Trophoblast cell (in vitro differentiated cells and primary cell): ENCODE measurements at regions not wholly inside any gene's neighbourhood (a gene's known extent, or its start where the extent isn't known, plus 50 kb on each side); places are given as distances from the start of the nearest gene placed in this dataset.

Experiments used
- DNase-seq, 2 donors: peaks; one replicate each; pipeline ENCODE4 v3.0.0-alpha.2; 2016
- H2AFZ ChIP-seq: 2 replicates; pipeline ENCODE4 v1.6.1; 2013; ENCODE audit warnings: low read length, moderate library complexity, mild to moderate bottlenecking; ENCODE audit not compliant: insufficient read depth, poor library complexity
- H2AK5ac ChIP-seq: 2 replicates; pipeline ENCODE4 v1.6.1; 2013; ENCODE audit warnings: mild to moderate bottlenecking, low read length
- H2BK120ac ChIP-seq: 2 replicates; pipeline ENCODE4 v1.6.1; 2013; ENCODE audit warnings: low read length, mild to moderate bottlenecking, moderate library complexity; ENCODE audit not compliant: insufficient read depth, poor library complexity
- H2BK12ac ChIP-seq: 2 replicates; pipeline ENCODE4 v1.6.1; 2013; ENCODE audit warnings: mild to moderate bottlenecking, low read length, moderate library complexity
- H2BK5ac ChIP-seq: 2 replicates; pipeline ENCODE4 v1.6.1; 2013; ENCODE audit warnings: low read length, low read depth, moderate library complexity, mild to moderate bottlenecking; ENCODE audit not compliant: poor library complexity
- H3K14ac ChIP-seq: 2 replicates; pipeline ENCODE4 v1.6.1; 2013; ENCODE audit warnings: mild to moderate bottlenecking, low read length
- H3K18ac ChIP-seq: 2 replicates; pipeline ENCODE4 v1.6.1; 2013; ENCODE audit warnings: mild to moderate bottlenecking, low read length
- H3K23ac ChIP-seq: 2 replicates; pipeline ENCODE4 v1.6.1; 2013; ENCODE audit warnings: low read length
- H3K27ac ChIP-seq: 2 replicates; pipeline ENCODE4 v1.5.1; 2013; ENCODE audit warnings: low read depth, mild to moderate bottlenecking, inconsistent platforms, low read length, moderate library complexity
- H3K27me3 ChIP-seq: 2 replicates; pipeline ENCODE4 v1.6.1; 2013; ENCODE audit warnings: inconsistent platforms, mild to moderate bottlenecking, low read length, moderate library complexity; ENCODE audit not compliant: insufficient read depth
- H3K36me3 ChIP-seq, 2 experiments: 1 replicate in 1 of 2; 2 replicates in 1 of 2; pipeline ENCODE4 v1.6.1; 2013; ENCODE audit warnings: low read length in 2 of 2, mild to moderate bottlenecking in 2 of 2, moderate library complexity in 1 of 2; ENCODE audit not compliant: insufficient read depth in 2 of 2, control insufficient read depth in 1 of 2
- H3K4ac ChIP-seq: 2 replicates; pipeline ENCODE4 v1.6.1; 2013; ENCODE audit warnings: low read depth, mild to moderate bottlenecking, low read length, moderate library complexity
- H3K4me1 ChIP-seq, 2 experiments: 1 replicate in 1 of 2; 2 replicates in 1 of 2; pipeline ENCODE4 v1.6.1; 2013; ENCODE audit warnings: low read length in 2 of 2, mild to moderate bottlenecking in 2 of 2, moderate library complexity in 1 of 2; ENCODE audit not compliant: insufficient read depth in 2 of 2, control insufficient read depth in 1 of 2
- H3K4me2 ChIP-seq: 2 replicates; pipeline ENCODE4 v1.6.1; 2013; ENCODE audit warnings: inconsistent platforms, mild to moderate bottlenecking, low read length, moderate library complexity
- H3K4me3 ChIP-seq: 2 replicates; pipeline ENCODE4 v1.5.1; 2013; ENCODE audit warnings: mild to moderate bottlenecking, low read depth, low read length, inconsistent platforms
- H3K79me1 ChIP-seq: one replicate; pipeline ENCODE4 v1.6.1; 2013; ENCODE audit warnings: low read length
- H3K79me2 ChIP-seq: 2 replicates; pipeline ENCODE4 v1.6.1; 2013; ENCODE audit warnings: low read length, mild to moderate bottlenecking; ENCODE audit not compliant: control insufficient read depth, insufficient read depth, poor library complexity
- H3K9ac ChIP-seq: 2 replicates; pipeline ENCODE4 v1.6.1; 2013; ENCODE audit warnings: mild to moderate bottlenecking, low read length
- H3K9me3 ChIP-seq: 2 replicates; pipeline ENCODE4 v1.6.1; 2013; ENCODE audit warnings: low read depth, mild to moderate bottlenecking, control low read depth, inconsistent platforms, low read length; ENCODE audit not compliant: insufficient read depth
- H4K12ac ChIP-seq: 2 replicates; pipeline ENCODE4 v1.6.1; 2013; ENCODE audit warnings: low read depth, mild to moderate bottlenecking, low read length, moderate library complexity
- H4K8ac ChIP-seq: 2 replicates; pipeline ENCODE4 v1.6.1; 2013; ENCODE audit warnings: low read depth, mild to moderate bottlenecking, low read length, moderate library complexity
- H4K91ac ChIP-seq: one replicate; pipeline ENCODE4 v1.6.1; 2013; ENCODE audit warnings: low read depth, mild to moderate bottlenecking, low read length, moderate library complexity
- WGBS: extraction: QIAGEN DNeasy Blood & Tissue Kit; methylation state at CpG from one replicate; pipeline ENCODE4 v1.1.7; 2013; ENCODE audit warnings: missing lambda C conversion rate; ENCODE audit not compliant: insufficient read length, insufficient coverage; ENCODE audit errors: extremely low coverage; 5-methylcytosine and 5-hydroxymethylcytosine counted together

GRCh38 chr18:11529081-11529480, 80.3 kb upstream of the SLC35G4 start:
- no peaks in the 10 kb centered on the region for H3K4me1 ChIP-seq
- H3K23ac ChIP-seq = no peak overlapping the region
- H3K9me3 ChIP-seq = peaks cover 6% of the 10 kb centered on the region
- no peak overlapping the region for H2AFZ ChIP-seq
- no peak overlapping the region for H2BK5ac ChIP-seq
- no peak overlapping the region for H2AK5ac ChIP-seq
- H3K18ac ChIP-seq = no peak overlapping the region
- H2BK120ac ChIP-seq = no peak overlapping the region
- H3K27me3 ChIP-seq = no peaks in the 10 kb centered on the region
- DNase-seq = no peak
- H3K4ac ChIP-seq = no peak overlapping the region
- no CpG with 5 or more reads among the region's 6 CpGs for WGBS
- no peak overlapping the region for H3K14ac ChIP-seq
- no peak overlapping the region for H2BK12ac ChIP-seq
- H4K91ac ChIP-seq = no peak overlapping the region
- no peaks in the 10 kb centered on the region for H3K36me3 ChIP-seq
- no peaks in the 10 kb centered on the region for H3K79me2 ChIP-seq
- no peak overlapping the region for H4K8ac ChIP-seq
- no peaks in the 10 kb centered on the region for H3K79me1 ChIP-seq
- no peak overlapping the region for H3K27ac ChIP-seq
- no peak overlapping the region for H3K4me2 ChIP-seq
- H3K9ac ChIP-seq = no peak overlapping the region
- H4K12ac ChIP-seq = no peak overlapping the region
- no peak overlapping the region for H3K4me3 ChIP-seq

- H3K23ac ChIP-seq = no peak overlapping the region
- H3K4me1 ChIP-seq = no peaks in the 10 kb centered on the region
- H4K8ac ChIP-seq = no peak overlapping the region
- no peak overlapping the region for H3K18ac ChIP-seq
- no peak overlapping the region for H3K27ac ChIP-seq
- no peak overlapping the region for H2BK120ac ChIP-seq
- H3K79me1 ChIP-seq = no peaks in the 10 kb centered on the region
- H3K9ac ChIP-seq = no peak overlapping the region
- H3K36me3 ChIP-seq = no peaks in the 10 kb centered on the region
- H4K12ac ChIP-seq = no peak overlapping the region
- no peaks in the 10 kb centered on the region for H3K79me2 ChIP-seq
- H3K9me3 ChIP-seq = no peaks in the 10 kb centered on the region
- no peak overlapping the region for H3K4me3 ChIP-seq
- H2AFZ ChIP-seq = no peak overlapping the region
- H3K4me2 ChIP-seq = no peak overlapping the region
- WGBS = no CpG with 5 or more reads among the region's 1 CpG
- no peaks in the 10 kb centered on the region for H3K27me3 ChIP-seq
- H2BK5ac ChIP-seq = no peak overlapping the region
- H2BK12ac ChIP-seq = no peak overlapping the region
- H2AK5ac ChIP-seq = no peak overlapping the region
- H3K14ac ChIP-seq = no peak overlapping the region
- no peak for DNase-seq
- H3K4ac ChIP-seq = no peak overlapping the region
- H4K91ac ChIP-seq = no peak overlapping the region
Observed at GRCh38 chr18:11526675-11527074, 82.7 kb upstream of the SLC35G4 start.

- no peak overlapping the region for H4K8ac ChIP-seq
- WGBS = no CpG with 5 or more reads among the region's 2 CpGs
- H3K4me3 ChIP-seq = no peak overlapping the region
Observed at GRCh38 chr18:11523804-11524203, 85.6 kb upstream of the SLC35G4 start.

GRCh38 chr18:11522992-11523391, 86.4 kb upstream of the SLC35G4 start:
- H4K91ac ChIP-seq = no peak overlapping the region
- no peak overlapping the region for H3K27ac ChIP-seq
- H2AK5ac ChIP-seq = no peak overlapping the region
- WGBS = no CpG with 5 or more reads among the region's 5 CpGs
- H4K12ac ChIP-seq = no peak overlapping the region
- H3K4me1 ChIP-seq = no peaks in the 10 kb centered on the region
- DNase-seq = no peak
- H3K9ac ChIP-seq = no peak overlapping the region
- H3K79me2 ChIP-seq = no peaks in the 10 kb centered on the region
- H2AFZ ChIP-seq = no peak overlapping the region
- H3K9me3 ChIP-seq = no peaks in the 10 kb centered on the region
- no peaks in the 10 kb centered on the region for H3K79me1 ChIP-seq
- H3K14ac ChIP-seq = no peak overlapping the region
- H3K36me3 ChIP-seq = no peaks in the 10 kb centered on the region
- H2BK5ac ChIP-seq = no peak overlapping the region
- H4K8ac ChIP-seq = no peak overlapping the region
- H3K4ac ChIP-seq = no peak overlapping the region
- H3K27me3 ChIP-seq = no peaks in the 10 kb centered on the region
- no peak overlapping the region for H2BK120ac ChIP-seq
- H3K4me3 ChIP-seq = no peak overlapping the region
- H2BK12ac ChIP-seq = no peak overlapping the region
- H3K23ac ChIP-seq = no peak overlapping the region
- no peak overlapping the region for H3K18ac ChIP-seq
- no peak overlapping the region for H3K4me2 ChIP-seq

More at GRCh38 chr18:11523804-11524203, 85.6 kb upstream of the SLC35G4 start:
- DNase-seq = no peak
- H2BK120ac ChIP-seq = no peak overlapping the region
- H3K4me1 ChIP-seq = no peaks in the 10 kb centered on the region
- no peak overlapping the region for H2BK5ac ChIP-seq
- no peak overlapping the region for H3K9ac ChIP-seq
- no peaks in the 10 kb centered on the region for H3K9me3 ChIP-seq
- no peak overlapping the region for H3K14ac ChIP-seq
- H2AFZ ChIP-seq = no peak overlapping the region
- H3K27me3 ChIP-seq = no peaks in the 10 kb centered on the region
- H3K27ac ChIP-seq = no peak overlapping the region
- H3K79me1 ChIP-seq = no peaks in the 10 kb centered on the region
- H3K23ac ChIP-seq = no peak overlapping the region
- no peak overlapping the region for H4K12ac ChIP-seq
- H3K4ac ChIP-seq = no peak overlapping the region
- no peak overlapping the region for H3K4me2 ChIP-seq
- no peaks in the 10 kb centered on the region for H3K79me2 ChIP-seq
- H2BK12ac ChIP-seq = no peak overlapping the region
- no peak overlapping the region for H2AK5ac ChIP-seq
- no peaks in the 10 kb centered on the region for H3K36me3 ChIP-seq
- H4K91ac ChIP-seq = no peak overlapping the region
- H3K18ac ChIP-seq = no peak overlapping the region
